ENCODE measurements at regions not wholly inside any gene's neighbourhood (a gene's known extent, or its start where the extent isn't known, plus 50 kb on each side); places are given as distances from the start of the nearest gene placed in this dataset.

- TF ChIP-seq, protein P1, sequence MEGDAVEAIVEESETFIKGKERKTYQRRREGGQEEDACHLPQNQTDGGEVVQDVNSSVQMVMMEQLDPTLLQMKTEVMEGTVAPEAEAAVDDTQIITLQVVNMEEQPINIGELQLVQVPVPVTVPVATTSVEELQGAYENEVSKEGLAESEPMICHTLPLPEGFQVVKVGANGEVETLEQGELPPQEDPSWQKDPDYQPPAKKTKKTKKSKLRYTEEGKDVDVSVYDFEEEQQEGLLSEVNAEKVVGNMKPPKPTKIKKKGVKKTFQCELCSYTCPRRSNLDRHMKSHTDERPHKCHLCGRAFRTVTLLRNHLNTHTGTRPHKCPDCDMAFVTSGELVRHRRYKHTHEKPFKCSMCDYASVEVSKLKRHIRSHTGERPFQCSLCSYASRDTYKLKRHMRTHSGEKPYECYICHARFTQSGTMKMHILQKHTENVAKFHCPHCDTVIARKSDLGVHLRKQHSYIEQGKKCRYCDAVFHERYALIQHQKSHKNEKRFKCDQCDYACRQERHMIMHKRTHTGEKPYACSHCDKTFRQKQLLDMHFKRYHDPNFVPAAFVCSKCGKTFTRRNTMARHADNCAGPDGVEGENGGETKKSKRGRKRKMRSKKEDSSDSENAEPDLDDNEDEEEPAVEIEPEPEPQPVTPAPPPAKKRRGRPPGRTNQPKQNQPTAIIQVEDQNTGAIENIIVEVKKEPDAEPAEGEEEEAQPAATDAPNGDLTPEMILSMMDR (IDR thresholded peaks at IDR 0.05) = no peak
- TF ChIP-seq POLR2AphosphoS5 (IDR thresholded peaks at IDR 0.05) (no peak), POLR2A (IDR thresholded peaks at IDR 0.05) (no peak), EP300 (IDR thresholded peaks at IDR 0.05) (no peak)
These were observed 177.1 kb downstream of the ALDH8A1 start for GRCh38 chr6:134772671-134773360.
